HepG2 (cell line): ENCODE measurements at regions not wholly inside any gene's neighbourhood (a gene's known extent, or its start where the extent isn't known, plus 50 kb on each side); places are given as distances from the start of the nearest gene placed in this dataset.
A peak's percentile ranks its signal among the peaks of the same experiment; 100 is the strongest.

Experiments
- ATAC-seq: fragments of 200-7000 bp; cut with Tn5 transposase; 3 replicates; pipeline ENCODE4 v1.9.1; 2020; ENCODE audit warnings: mild to moderate bottlenecking, moderate library complexity
- BruUV-seq: library from RNA; stranded (reverse); fragments of 400-500 nt; replicated peaks from 2 replicates; lab custom pipeline; 2021; lab: Mats Ljungman, UMichigan
- CTCF ChIA-PET: fragments of 300-600 bp; formaldehyde crosslinking; extraction: SDS; loops from one replicate; lab custom pipeline; 2021; ENCODE audit warnings: low total read pairs, inconsistent platforms, low intra/inter-chr PET ratio; lab: Yijun Ruan, JAX
- POLR2A ChIA-PET: fragments of 350-600 bp; sonication (Branson Sonifier 250); formaldehyde crosslinking; loops from one replicate; lab custom pipeline; 2020; ENCODE audit warnings: antibody characterized with exemption, inconsistent platforms; lab: Yijun Ruan, JAX
- DNase-seq: peaks from one replicate; pipeline ENCODE4 v3.0.0-alpha.2; 2015; ENCODE audit warnings: low spot score
- FAIRE-seq: peaks from 3 replicates; lab custom pipeline; 2011; peaks lifted over from hg19 to GRCh38; lab: Jason Lieb, UNC
- H2AFZ ChIP-seq: one replicate; pipeline ENCODE4 v1.6.1; 2011; ENCODE audit warnings: low read length, inconsistent platforms
- H3K27ac ChIP-seq: fragments of 300-600 bp; 3 replicates; pipeline ENCODE4 v1.8.0; 2011; ENCODE audit warnings: mixed run types, mild to moderate bottlenecking, mixed read lengths, low read length, inconsistent platforms; ENCODE audit not compliant: insufficient read depth; ENCODE audit errors: extremely low read length
- H3K27me3 ChIP-seq, 2 experiments: fragments of 200-600 bp in 1 of 2; 2 replicates in 1 of 2; 3 replicates in 1 of 2; pipeline versions ENCODE4 v1.6.0 to v1.8.0; 2011; ENCODE audit warnings: low read length in 2 of 2, mild to moderate bottlenecking in 2 of 2, moderate library complexity in 2 of 2, inconsistent platforms in 1 of 2; ENCODE audit not compliant: insufficient read depth in 2 of 2, control insufficient read depth in 1 of 2
- H3K36me3 ChIP-seq, 2 experiments: fragments of 200-600 bp in 1 of 2; replicated peaks in 1 of 2; 2 replicates in 1 of 2; 3 replicates in 1 of 2; pipeline versions ENCODE4 v1.5.1 to v1.8.0; 2011; ENCODE audit warnings: low read length in 2 of 2, inconsistent platforms in 1 of 2; ENCODE audit not compliant: insufficient read depth in 2 of 2, control insufficient read depth in 1 of 2
- H3K4me1 ChIP-seq: 2 replicates; pipeline ENCODE4 v1.5.1; 2012; ENCODE audit warnings: low read length, inconsistent platforms; ENCODE audit not compliant: insufficient read depth
- H3K4me2 ChIP-seq: 2 replicates; pipeline ENCODE4 v1.6.0; 2011; ENCODE audit warnings: low read depth, low read length, inconsistent platforms
- H3K4me3 ChIP-seq, 3 experiments: fragments of 200-600 bp in 1 of 3; sonication (generic), shearing (Covaris generic) in 1 of 3; replicated peaks in 1 of 3; 2 replicates each; pipeline ENCODE4 v1.5.1; 2011 to 2016; ENCODE audit warnings: low read length in 3 of 3, inconsistent platforms in 2 of 3, low read depth in 2 of 3, mild to moderate bottlenecking in 2 of 3, control low read depth in 1 of 3, mixed read lengths in 1 of 3; ENCODE audit not compliant: insufficient read depth in 1 of 3
- H3K79me2 ChIP-seq: one replicate; pipeline ENCODE4 v1.6.1; 2011; ENCODE audit warnings: low read length, inconsistent platforms; ENCODE audit not compliant: insufficient read depth
- H3K9ac ChIP-seq: 2 replicates; pipeline ENCODE4 v1.6.0; 2011; ENCODE audit warnings: mild to moderate bottlenecking, low read depth, low read length, inconsistent platforms; ENCODE audit not compliant: insufficient read depth
- H3K9me3 ChIP-seq: 2 replicates; pipeline ENCODE4 v1.5.1; 2012; ENCODE audit warnings: mild to moderate bottlenecking, low read length
- H4K20me1 ChIP-seq: 2 replicates; pipeline ENCODE4 v1.6.0; 2011; ENCODE audit warnings: inconsistent platforms, mild to moderate bottlenecking, low read length, moderate library complexity; ENCODE audit not compliant: insufficient read depth
- CSRNP2 ChIP-seq: sonication (generic); formaldehyde crosslinking; conservative IDR thresholded peaks from 2 replicates; pipeline ENCODE4 v1.8.0; 2022; ENCODE audit warnings: low read depth, missing genetic modification reagents
- EHMT2 ChIP-seq: fragments of 200-600 bp; sonication (generic); IDR thresholded peaks from 2 replicates; pipeline ENCODE4 v1.7.0; 2017; ENCODE audit warnings: antibody characterized with exemption, low read depth, low read length, borderline replicate concordance
- HMG20A ChIP-seq: IDR thresholded peaks from 2 replicates; pipeline ENCODE4 v1.6.1; 2016; ENCODE audit warnings: borderline replicate concordance
- MIXL1 ChIP-seq: IDR thresholded peaks from 2 replicates; pipeline ENCODE4 v1.6.1; 2016
- NCOA5 ChIP-seq: sonication (generic); formaldehyde crosslinking; IDR thresholded peaks from 2 replicates; pipeline ENCODE4 v1.4.0; 2020; ENCODE audit warnings: missing genetic modification reagents
- STAG1 ChIP-seq: sonication (generic); formaldehyde crosslinking; IDR thresholded peaks from 2 replicates; pipeline ENCODE4 v1.4.0; 2020; ENCODE audit warnings: missing genetic modification reagents
- SUZ12 ChIP-seq: fragments of 150-350 bp; IDR thresholded peaks from 2 replicates; pipeline ENCODE4 v1.6.1; 2014; ENCODE audit warnings: low read depth, low read length
- ZNF646 ChIP-seq: sonication (generic); formaldehyde crosslinking; IDR thresholded peaks from 2 replicates; pipeline ENCODE4 v1.9.0; 2021; ENCODE audit warnings: mild to moderate bottlenecking, missing genetic modification reagents
- ZNF773 ChIP-seq: sonication (generic); formaldehyde crosslinking; IDR thresholded peaks from 2 replicates; pipeline ENCODE4 v1.4.0; 2020; ENCODE audit warnings: missing genetic modification reagents, borderline replicate concordance
- WGBS: methylation state at CpG from one replicate; pipeline ENCODE4 v1.1.6; 2017; ENCODE audit warnings: low lambda C conversion rate; 5-methylcytosine and 5-hydroxymethylcytosine counted together
- in situ Hi-C: cut with HindIII; loops from 2 replicates; pipeline ENCODE4 v1.10.0; 2017; ENCODE audit warnings: low pct_unique_long_range_greater_than_20kb; ENCODE audit not compliant: extremely low pct_ligation_motif_present
- intact Hi-C: fragments of 100-400 bp; cut with micrococcal nuclease; formaldehyde crosslinking; loops from one replicate; pipeline ENCODE4 v1.10.0; 2022; ENCODE audit not compliant: unreplicated experiment
- TF ChIP-seq, protein P1 (sequence below): sonication (generic); formaldehyde crosslinking; IDR thresholded peaks from 2 replicates; pipeline ENCODE4 v1.5.0; 2020; ENCODE audit warnings: mild to moderate bottlenecking, missing genetic modification reagents, moderate library complexity

- Histone ChIP-seq H3K27ac (no peak overlapping the region), H3K4me2 (no peak overlapping the region), H3K9ac (no peak overlapping the region), H3K4me3 (no peak overlapping the region), H3K4me1 (no peaks in the 10 kb centered on the region), H3K79me2 (no peaks in the 10 kb centered on the region), H3K36me3 (no peaks in the 10 kb centered on the region), H2AFZ (no peak overlapping the region), H3K27me3 (peaks cover 0 to 88% of the 10 kb centered on the region in 2 experiments; a peak in 4 of 5 replicates), H3K9me3 (no peaks in the 10 kb centered on the region), H4K20me1 (no peaks in the 10 kb centered on the region)
- in situ Hi-C loops: no loop called here
- TF ChIP-seq STAG1 (CRISPR knock-in tag): peak; percentile 30; the same call in 1 of the 2 replicates
- TF ChIP-seq, protein P1, sequence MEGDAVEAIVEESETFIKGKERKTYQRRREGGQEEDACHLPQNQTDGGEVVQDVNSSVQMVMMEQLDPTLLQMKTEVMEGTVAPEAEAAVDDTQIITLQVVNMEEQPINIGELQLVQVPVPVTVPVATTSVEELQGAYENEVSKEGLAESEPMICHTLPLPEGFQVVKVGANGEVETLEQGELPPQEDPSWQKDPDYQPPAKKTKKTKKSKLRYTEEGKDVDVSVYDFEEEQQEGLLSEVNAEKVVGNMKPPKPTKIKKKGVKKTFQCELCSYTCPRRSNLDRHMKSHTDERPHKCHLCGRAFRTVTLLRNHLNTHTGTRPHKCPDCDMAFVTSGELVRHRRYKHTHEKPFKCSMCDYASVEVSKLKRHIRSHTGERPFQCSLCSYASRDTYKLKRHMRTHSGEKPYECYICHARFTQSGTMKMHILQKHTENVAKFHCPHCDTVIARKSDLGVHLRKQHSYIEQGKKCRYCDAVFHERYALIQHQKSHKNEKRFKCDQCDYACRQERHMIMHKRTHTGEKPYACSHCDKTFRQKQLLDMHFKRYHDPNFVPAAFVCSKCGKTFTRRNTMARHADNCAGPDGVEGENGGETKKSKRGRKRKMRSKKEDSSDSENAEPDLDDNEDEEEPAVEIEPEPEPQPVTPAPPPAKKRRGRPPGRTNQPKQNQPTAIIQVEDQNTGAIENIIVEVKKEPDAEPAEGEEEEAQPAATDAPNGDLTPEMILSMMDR: peak; percentile 30
- TF ChIP-seq MIXL1 (CRISPR knock-in tag): no peak
- FAIRE-seq (no peak), DNase-seq (no peak), ATAC-seq (no peak)
- intact Hi-C loops: no loop called here
- 24% methylated on average over 3 of the region's 3 CpGs for WGBS
- POLR2A ChIA-PET: no interaction called here
- CTCF ChIA-PET: no interaction called here
- no TSS peak for BruUV-seq
These were observed 116.2 kb upstream of the NPAS2 start for GRCh38 chr2:100703739-100704138.

DNA sequence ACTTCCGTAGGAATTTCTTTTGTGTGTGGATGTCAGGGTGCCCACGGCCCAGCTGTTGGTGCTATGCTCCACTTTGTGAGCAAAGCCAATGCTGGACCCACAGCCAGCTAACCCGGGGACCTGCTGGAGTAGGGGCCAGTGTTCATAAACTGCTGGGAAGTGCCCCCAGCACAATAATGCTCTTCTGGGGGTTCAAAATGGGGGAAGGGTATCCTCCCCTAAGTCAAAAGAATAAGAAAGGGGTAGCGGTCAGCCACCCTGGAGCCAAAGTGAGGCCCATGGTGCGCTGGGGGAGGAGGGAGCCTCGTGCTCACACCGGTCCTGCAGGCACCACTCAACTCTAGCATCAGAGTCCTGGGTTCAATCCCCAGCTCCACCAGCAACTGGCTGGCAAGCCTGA is 115.8 kb upstream of the NPAS2 start:
- ChIA-PET CTCF (no interaction called here), POLR2A (no interaction called here)
- no peak overlapping the region for H3K4me2 ChIP-seq
- H3K27me3 ChIP-seq: peaks cover 0 to 85% of the 10 kb centered on the region in 2 experiments; a peak in 4 of 5 replicates
- no peak for DNase-seq
- no peak overlapping the region for H3K27ac ChIP-seq
- no peak for ATAC-seq
- FAIRE-seq: no peak
- intact Hi-C loops (no loop called here), in situ Hi-C loops (no loop called here)
- no TSS peak for BruUV-seq
- H3K4me1 ChIP-seq: no peaks in the 10 kb centered on the region
- no peaks in the 10 kb centered on the region for H4K20me1 ChIP-seq
- H3K79me2 ChIP-seq: no peaks in the 10 kb centered on the region
- no peaks in the 10 kb centered on the region for H3K36me3 ChIP-seq
- no peak overlapping the region for H2AFZ ChIP-seq
- H3K4me3 ChIP-seq: no peak overlapping the region
- H3K9ac ChIP-seq: no peak overlapping the region
- 29% methylated on average over 7 of the region's 7 CpGs for WGBS
- no peaks in the 10 kb centered on the region for H3K9me3 ChIP-seq
- TF ChIP-seq CSRNP2 (CRISPR knock-in tag) (no peak), HMG20A (no peak), EHMT2 (no peak), NCOA5 (CRISPR knock-in tag) (no peak), ZNF646 (CRISPR knock-in tag) (no peak), SUZ12 (no peak), ZNF773 (CRISPR knock-in tag) (no peak)
